SW480 (cell line): ENCODE measurements at regions not wholly inside any gene's neighbourhood (a gene's known extent, or its start where the extent isn't known, plus 50 kb on each side); places are given as distances from the start of the nearest gene placed in this dataset.

Experiments used
- DNase-seq: peaks from one replicate; pipeline ENCODE4 v3.0.0-alpha.2; 2016; ENCODE audit warnings: low spot score

DNA sequence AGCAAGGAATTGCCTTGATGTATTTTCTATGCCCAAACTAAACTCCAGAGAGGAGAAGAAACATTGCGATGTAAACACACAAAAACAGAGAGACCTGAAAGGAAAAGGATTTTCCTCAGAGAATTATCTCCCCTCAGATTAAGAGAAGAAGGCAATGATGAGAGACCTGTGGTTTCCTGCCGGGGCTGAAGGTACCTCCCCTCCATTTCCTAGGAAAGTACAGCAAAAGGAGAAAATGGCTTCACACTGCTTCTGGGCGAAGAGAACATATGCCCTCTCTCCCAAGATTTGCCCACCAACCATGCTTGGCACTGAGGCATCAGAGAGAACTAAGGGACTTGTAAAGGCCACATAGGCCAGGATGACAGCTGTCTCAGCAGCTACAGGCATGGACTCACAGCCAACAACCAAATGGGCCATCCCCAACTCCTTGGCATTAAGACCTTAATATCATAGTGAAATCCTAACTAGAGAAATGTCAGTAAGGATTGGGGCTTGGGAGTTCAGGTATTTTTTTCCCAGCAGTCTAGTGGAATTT is 523.0 kb downstream of the PTPRC start:
- no peak for DNase-seq

DNA sequence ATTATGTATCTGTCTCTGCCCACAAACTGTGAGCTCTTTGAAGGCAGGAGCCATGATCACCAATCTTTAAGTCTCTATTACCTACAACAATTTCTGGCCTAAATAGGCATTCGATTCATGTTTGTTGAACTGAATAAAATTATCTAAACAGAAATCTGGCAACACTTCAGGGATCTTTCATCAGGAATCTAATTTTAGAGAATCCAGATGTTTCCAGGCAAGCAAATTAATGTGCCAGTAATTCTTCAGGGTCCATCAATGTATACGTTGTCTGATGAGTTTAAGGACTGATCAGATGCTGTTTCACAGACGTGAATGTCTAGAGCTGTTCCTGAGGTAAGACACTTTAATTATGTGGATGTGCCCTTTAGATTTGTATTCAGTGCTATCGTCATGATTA is 524.4 kb downstream of the PTPRC start:
- no peak for DNase-seq

DNA sequence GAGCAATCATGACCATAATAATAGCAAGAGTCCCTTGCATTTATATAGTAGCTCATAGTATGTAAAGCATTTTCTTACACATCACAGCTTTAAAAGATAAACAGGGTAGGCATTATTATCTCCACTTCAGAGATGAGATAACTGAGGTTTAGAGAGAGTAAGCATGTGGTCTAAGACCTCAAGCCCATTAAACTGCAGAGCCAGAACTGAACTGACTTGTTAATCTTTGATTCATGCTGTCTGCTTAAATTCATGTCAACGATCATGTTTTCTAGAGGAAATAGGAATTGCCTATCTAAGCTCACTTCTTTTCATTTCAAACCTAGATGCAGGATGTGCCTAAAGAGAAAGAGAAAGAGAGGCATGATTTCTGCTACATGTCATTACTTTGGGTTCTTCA is 524.8 kb downstream of the PTPRC start:
- no peak for DNase-seq

DNA sequence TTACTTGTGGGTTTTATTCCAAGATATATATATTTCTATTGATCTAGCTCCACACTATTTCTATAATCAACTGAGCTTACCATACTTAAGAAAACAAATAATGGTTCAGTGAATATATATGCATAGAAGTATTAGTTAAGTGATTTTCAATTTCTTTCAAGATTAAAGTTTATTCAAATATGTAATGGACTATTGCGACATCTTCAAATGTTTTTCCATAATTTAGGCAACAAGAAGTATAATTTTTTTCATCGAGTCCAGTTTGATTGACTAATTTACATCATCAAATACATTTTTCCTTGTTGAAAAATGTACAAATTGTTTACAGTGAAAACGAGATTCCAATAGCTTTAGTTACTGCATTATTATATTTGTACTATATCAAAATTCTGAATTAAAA is 528.6 kb downstream of the PTPRC start:
- DNase-seq: no peak

DNA sequence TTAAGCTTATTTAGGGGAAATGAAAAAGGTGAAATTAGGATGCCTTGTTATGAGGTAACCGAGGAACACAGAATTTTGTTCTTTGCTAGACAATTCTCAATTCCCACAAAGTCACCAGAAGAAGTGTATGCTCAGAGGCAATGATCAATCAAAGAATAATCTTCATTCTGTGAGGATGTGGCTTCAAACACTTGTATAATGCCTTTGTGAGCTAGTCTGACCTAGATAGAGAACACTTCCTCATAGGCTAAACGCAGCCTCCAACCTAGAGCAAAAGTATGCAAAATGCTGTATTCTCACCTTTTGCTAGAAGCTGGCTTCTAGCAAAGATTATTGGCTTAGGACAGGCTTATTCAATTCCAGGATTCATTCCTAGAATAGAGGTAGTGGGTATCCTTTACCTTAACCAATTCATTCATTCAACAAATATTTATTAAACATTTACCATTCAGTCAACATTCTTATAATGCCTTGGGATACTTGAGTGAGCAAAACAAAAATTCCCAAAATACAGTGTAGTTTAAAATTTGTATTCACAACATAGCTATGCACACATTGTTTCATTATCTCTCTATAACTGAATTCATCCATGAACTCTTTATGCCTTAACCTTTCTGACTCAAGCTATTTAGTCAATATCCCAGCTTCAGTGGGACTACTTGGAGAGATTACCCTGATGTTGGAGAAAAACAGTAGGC is 530.2 kb downstream of the PTPRC start:
- no peak for DNase-seq

DNA sequence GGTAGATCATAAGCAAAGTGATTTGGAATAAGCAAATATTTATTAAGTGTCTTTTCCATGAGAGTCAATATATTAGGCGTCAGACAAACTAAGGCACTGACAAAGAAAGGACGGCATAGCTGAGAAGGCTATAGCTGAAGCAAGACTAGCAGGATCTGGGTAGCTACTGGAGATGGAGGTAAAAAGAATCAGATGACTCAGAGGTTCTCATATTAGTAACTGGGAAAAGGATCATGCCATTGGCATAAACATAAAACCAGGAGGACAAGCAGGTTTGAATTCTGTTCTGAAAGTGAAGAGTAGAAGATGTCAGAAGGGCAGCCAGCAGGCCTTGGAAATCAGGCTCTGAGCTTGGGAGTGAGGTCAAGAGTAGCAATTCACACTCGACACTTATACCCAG is 531.9 kb downstream of the PTPRC start:
- no peak for DNase-seq

DNA sequence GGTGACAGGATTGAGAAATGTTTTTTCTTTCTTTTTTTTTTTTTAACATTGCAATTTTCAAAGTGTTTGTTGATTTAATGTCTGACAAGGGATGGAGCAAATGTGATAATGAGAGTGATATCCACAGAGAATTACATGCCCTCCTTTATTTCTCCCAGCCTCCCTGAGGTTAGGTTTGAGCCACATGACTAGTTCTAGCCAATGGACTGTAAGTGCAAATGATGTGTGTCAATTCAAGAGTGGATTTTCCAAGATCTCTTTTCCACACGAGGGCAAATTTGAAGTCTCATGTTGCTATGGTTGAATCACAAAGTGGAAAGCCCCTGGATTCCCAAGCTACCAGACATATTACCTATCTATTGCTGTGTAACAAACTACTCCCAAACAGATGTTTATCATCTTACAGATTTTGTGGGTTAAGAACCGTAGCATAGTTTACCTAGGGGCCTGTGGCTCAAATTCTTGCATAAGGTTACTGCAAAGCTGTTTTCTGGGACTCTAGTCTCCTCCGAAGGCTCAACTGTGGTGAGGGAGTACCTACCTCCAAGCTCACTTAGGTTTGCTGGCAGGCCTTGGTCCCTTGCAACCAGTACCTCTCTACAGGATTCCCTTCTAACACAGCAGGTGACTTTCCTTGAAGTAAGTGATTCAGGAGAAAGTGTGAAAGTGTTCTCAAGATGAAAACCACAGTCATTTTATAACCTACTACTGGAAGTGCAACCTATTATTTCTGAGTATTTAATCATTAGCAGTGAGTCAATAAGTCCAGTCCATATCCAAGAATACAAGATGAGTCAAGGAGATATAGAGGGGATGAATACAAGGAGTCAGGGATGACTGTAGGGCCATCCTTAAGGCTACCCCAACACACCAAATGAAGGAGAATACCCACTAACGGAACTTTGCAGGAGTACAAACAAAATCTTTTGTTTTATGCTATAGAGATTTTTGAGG is 533.6 kb downstream of the PTPRC start:
- DNase-seq: no peak

DNA sequence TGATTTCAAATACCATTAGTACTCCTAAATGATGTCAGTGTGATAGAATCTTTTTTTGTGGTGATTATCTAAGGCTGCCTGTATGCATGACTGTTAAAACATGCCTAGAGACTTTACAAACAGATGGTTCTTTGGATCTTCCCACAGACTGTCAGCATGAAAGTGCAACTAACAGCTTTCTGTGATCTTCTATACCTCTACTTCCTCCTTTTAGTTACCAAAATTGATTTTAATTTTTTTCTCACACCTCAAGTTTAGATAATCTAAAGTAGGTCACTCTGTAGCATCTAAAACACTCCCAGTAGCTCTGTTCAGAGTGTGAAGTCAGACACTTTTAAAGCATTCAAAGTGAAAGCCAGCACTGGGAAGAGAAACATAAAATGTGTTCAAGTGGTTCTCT is 534.5 kb downstream of the PTPRC start:
- peak; percentile 8 for DNase-seq

DNA sequence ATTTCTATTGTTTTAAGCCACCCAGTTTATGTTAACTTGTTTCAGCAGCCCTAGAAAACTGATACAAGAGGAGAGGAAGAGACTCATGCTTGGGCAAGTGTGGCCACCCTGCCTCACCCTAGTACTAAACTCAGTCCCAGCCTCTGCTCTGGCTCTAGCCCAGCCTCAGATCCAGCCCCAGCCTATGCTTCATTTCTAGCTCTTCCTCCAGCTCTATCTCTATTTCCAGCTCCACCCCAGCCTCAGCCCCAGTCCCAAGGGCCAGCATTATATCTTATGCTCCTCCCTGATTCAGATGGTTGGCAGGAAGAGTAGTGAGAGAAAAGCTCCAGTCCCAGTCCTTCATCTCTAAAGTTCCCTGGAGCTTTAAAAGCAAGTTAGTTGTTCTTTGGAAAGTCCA is 535.5 kb downstream of the PTPRC start:
- no peak for DNase-seq

DNA sequence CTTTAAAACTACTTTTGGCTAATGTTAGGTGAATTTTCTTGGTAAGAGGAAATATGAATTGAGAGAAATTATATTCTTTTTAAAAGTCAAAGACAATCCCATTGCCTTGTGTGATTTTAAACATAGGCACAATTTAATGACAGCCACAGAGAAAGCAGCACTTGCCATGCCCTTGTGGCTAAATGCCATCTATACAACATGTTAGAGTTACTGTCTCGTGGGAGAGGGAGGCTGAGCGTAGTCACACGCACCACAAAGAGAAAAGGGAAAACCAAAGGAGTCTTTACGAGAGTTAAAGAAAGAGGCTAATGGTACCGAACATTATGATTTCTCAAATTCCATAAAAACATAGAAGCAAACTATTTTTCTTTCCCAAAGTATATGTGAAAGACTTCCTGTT is 537.9 kb downstream of the PTPRC start:
- DNase-seq: no peak

DNA sequence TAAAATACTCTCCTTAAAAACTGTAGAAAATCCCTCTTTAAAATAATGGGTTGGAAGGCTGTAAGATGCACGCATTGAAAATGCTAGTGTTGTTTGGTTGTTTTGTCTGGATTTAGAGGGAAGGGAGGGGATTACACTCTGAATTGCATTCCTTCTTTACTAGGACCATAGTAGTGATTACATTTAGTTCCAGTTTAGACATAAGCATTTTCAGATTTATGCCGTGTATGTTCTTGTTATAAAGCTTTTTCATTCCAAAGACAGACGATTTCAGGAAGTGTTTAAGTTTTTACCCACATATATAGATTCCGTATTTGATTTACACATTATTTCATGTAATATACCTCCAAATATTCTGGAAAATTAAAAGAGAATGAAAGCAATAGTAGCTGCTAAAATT is 538.4 kb downstream of the PTPRC start:
- DNase-seq: no peak

DNA sequence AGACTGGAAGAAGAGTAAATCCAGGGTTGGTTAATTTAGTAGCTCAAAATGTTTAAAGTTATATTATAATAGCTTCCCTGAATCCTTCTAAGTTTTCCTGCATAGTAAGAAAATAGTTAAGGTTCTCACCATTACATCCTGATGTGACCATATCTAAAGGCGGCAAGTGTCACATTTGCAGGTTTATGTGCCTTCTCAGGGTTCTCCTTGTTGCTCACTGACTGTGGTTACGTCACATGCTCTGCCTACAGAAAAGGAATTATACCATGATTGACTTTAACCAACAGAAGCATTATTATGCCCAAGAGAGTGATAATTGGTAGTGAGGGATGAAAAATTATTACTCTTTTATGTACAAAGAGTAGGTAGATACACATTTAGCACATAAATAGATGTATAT is 539.8 kb downstream of the PTPRC start:
- no peak for DNase-seq

DNA sequence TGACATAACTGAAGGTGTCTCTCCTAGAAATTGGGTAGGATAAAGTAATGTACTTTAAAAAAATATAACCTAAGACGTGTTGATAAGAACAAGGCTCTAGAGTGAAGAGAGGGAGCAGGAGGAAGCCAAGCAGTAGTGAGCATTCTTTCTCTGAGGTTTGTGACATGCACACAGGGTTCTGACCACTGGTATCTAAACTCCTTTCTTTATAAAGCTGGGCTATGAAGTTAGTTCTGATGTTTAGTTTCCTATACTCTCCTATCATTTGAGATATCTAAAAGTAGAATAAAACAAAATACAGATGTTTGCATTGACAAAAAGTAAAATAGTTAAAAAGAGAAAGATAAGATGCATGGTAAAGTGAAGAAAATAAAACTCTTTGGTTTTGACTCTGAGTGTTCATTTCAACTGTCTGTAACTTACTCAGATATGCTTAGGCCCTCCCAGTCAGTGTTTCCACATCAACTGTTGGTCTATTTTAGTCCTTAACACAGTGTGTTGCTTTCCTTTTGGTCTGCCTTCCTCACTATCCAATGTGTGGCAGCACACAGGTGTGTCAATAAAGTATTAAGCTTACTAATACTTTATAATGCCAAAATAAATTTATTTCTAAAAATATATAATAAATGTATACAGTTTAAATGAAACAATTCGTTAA is 543.5 kb downstream of the PTPRC start:
- DNase-seq: no peak

DNA sequence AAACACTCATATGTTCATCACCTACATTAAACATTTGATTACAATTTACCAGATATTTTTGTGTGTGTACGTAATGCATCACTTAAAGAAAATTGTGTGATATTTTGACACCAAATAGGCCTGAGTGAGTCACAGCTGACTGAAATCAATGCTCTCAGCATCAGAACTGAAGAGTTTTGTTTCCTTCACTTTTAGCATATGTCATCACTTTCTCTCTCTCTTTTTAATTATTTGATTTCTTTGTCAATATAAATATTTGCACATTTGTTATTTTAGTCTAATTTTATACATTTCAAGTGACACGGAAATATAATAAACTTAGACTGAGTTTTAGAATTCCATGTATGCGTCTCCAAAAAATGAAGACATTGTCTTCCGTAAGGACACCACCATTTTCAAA is 545.3 kb downstream of the PTPRC start:
- DNase-seq: no peak

DNA sequence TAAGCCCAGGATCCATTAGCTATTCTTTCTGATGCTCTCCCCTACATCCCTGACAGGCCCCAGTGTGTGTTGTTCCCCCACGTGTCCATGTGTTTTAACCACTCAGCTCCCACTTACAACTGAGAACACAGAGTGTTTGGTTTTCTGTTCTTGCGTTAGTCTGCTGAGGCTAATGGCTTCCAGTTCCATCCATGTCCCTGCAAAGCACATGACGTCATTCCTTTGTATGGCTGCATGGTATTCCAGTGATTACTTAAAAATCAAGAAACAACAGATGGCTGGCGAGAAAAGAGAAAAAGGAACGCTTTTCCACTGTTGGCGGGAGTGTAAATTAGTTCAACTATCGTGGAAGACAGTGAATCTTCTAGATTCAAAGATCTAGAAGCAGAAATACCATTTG is 556.0 kb downstream of the PTPRC start:
- no peak for DNase-seq

DNA sequence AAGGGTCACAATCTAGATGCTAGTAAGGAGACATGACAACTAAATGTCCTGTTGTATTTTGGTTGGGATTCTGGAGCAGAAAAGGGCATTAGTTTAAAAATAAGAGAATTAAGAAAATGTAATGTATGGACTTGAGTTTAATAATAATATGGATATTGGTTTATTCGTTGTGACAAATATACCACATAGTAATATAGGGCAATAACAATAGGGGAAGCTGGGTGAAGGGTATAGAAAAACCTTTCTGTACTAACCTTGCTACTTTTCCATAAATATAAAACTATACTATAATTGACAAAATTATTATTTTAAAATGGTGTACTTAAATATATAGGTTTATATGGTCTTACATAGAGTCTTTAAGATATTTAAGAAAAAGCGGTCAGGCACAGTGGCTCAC is 558.9 kb downstream of the PTPRC start:
- DNase-seq: no peak

DNA sequence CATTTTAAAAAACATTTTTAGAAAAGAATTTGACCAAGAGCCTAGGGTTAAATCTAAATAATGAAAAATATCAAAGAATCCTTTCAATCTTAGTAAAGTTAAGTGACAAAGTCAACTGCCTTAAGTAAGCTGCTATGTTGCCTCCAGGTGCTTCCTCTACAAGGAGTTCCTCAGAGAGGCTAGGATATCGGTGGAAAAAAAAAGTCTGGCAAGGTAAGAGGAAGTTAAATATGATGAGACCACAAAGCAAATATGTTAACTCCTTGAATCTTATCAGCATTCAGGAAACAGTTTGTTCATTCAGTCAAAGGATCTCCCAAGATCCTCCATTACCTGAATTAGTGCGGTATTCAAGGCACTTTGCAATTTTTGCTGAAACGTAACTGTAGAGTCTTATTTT is 563.5 kb downstream of the PTPRC start:
- DNase-seq: no peak

DNA sequence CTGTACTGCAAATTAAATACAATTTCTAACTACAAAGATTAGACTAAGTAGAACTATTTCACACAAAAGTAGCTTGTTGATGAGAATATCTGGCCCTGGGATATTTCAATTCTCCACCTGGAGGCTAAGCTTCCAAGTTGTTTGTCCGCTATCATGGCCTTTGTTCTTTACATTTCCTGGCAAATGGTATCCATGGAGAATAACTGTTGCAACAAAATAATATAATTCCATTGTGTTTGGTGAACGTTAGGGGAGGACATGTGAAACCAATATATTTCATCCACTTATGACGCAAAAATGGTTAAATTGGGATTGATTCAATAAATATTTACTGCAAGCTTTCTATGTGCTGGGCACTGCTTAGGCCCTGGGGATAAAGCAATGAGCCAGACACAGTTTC is 565.4 kb downstream of the PTPRC start:
- DNase-seq: no peak

DNA sequence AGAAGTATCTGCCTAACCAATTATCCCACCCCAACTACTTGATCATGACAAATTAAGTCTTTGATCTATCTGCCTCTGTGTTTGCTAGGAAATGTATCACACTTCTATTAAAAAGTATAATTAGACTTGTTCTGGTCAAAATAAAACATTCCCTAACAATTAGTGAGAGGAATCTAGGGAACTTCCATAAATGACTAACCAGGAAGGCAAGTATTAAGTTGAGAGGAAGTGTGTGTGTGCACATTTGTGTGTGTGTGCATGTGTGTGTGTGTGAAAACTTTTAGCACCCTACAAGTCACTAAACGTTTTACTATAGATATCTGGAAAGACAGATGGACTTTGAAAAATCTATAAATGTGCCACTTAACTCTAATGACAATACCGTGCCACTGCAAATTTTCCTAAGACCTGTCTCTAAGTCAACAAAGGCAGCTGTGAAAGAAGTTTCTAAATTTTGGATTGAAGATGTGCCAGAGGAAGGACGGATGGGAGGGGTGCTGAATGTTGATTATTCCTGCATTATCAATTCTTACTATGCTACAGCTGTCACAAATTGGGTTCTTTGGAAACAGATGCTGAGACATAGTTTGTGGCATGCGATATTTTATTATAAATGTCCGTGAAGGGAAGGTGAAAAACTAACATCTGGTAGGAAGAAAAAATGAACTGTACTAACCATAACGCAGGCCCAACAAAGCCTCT is 567.1 kb downstream of the PTPRC start:
- no peak for DNase-seq

DNA sequence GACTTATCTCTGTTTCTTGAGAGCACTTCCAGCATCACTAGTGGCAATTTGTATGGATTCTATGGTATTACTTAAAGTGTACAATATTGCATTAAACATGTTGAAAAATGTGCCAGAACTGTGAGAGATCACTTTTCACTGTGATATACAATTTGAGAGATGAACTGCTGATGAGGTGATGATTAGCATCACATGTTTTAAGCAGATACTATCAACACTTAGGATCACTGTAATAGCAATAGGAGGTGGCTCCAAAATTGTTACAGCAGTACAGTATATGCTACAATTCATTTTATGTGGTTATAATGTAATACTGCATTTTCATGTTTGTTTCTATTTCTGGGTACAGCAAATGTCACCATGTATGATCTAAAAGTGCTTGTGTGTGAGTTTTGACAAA is 570.0 kb downstream of the PTPRC start:
- no peak for DNase-seq

DNA sequence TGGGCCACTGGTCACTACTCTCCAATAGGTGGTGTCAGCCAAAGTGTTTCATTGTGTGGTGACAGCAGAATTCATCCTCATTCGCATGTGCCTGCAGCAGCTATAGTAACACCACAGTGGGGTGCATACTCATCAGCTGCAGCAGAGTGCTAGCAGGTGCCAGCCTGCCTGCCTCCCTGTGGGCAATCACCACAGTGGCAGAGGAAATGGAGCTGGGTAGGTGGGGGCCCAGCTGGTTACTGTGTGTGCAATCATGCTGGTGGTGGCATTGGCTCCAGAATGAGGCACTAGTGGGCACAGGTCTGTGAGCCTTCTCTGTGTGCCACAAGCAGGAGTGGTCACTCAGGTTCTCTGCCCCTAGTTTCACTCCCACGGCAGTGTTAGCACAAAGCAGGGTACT is 579.2 kb downstream of the PTPRC start:
- no peak for DNase-seq

DNA sequence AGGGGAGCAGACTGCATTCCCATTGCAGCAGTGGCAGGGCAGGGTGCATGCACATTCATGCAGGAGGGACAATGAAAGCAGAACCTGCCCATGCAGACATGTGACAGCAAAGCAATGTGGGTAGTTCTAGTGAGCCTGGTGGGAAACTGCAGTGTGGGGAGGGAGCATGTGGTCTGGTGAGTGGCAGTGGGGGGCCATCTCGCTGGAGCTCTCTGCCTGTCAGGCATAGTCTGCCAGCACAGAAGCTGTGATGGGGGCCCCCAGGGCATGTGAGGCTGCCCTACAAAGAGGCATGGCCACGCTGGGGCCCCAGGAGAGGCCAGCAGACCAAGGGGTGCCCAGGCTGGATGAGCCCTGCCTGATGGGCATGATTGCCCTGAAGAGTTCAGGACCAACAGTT is 579.7 kb downstream of the PTPRC start:
- no peak for DNase-seq
